GM12875 (cell line): ENCODE measurements at regions not wholly inside any gene's neighbourhood (a gene's known extent, or its start where the extent isn't known, plus 50 kb on each side); places are given as distances from the start of the nearest gene placed in this dataset.

Source experiments
- H3K4me3 ChIP-seq: one replicate; pipeline ENCODE4 v1.5.1; 2011; ENCODE audit warnings: low read depth, low read length, control low read depth
- TF ChIP-seq, protein P1 (sequence below): IDR thresholded peaks from 2 replicates; pipeline ENCODE4 v1.5.1; 2011; ENCODE audit warnings: low read depth, mild to moderate bottlenecking, control low read depth, inconsistent platforms, low read length, moderate library complexity, borderline replicate concordance; ENCODE audit not compliant: insufficient read depth

- TF ChIP-seq, protein P1, sequence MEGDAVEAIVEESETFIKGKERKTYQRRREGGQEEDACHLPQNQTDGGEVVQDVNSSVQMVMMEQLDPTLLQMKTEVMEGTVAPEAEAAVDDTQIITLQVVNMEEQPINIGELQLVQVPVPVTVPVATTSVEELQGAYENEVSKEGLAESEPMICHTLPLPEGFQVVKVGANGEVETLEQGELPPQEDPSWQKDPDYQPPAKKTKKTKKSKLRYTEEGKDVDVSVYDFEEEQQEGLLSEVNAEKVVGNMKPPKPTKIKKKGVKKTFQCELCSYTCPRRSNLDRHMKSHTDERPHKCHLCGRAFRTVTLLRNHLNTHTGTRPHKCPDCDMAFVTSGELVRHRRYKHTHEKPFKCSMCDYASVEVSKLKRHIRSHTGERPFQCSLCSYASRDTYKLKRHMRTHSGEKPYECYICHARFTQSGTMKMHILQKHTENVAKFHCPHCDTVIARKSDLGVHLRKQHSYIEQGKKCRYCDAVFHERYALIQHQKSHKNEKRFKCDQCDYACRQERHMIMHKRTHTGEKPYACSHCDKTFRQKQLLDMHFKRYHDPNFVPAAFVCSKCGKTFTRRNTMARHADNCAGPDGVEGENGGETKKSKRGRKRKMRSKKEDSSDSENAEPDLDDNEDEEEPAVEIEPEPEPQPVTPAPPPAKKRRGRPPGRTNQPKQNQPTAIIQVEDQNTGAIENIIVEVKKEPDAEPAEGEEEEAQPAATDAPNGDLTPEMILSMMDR, result no peak
- H3K4me3 ChIP-seq, result no peak overlapping the region
Observed at GRCh38 chr3:76765511-76765910, 274.4 kb upstream of the ROBO2 start.

- no peak overlapping the region for H3K4me3 ChIP-seq
- TF ChIP-seq, protein P1, result no peak
Observed at GRCh38 chr3:76768912-76769311, 271.0 kb upstream of the ROBO2 start.

GRCh38 chr3:76776927-76777326 is 263.0 kb upstream of the ROBO2 start:
- no peak overlapping the region for H3K4me3 ChIP-seq
- TF ChIP-seq, protein P1, result no peak

- TF ChIP-seq, protein P1, result no peak
- H3K4me3 ChIP-seq, result no peak overlapping the region
Observed at GRCh38 chr3:76788206-76788605, 251.7 kb upstream of the ROBO2 start.

DNA sequence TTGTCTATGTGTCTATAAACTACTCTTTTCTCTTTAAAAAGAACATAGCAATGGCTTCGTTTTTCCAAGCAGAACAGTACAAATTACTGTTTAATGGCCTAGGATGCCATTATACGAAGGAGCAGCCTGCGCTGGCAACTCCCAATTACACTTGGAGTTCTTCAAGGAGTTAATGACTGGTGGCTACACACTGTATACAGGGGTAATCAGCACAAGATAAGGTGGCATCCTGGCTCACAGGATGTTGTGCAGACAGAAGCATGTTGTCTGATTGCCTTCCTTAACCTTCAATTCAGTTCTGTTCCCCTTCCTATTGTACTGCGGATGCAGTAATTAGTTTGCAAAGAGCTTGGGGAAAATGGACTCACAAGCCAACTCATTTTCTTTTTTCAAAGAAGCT is 250.7 kb upstream of the ROBO2 start:
- TF ChIP-seq, protein P1, result no peak
- no peak overlapping the region for H3K4me3 ChIP-seq

DNA sequence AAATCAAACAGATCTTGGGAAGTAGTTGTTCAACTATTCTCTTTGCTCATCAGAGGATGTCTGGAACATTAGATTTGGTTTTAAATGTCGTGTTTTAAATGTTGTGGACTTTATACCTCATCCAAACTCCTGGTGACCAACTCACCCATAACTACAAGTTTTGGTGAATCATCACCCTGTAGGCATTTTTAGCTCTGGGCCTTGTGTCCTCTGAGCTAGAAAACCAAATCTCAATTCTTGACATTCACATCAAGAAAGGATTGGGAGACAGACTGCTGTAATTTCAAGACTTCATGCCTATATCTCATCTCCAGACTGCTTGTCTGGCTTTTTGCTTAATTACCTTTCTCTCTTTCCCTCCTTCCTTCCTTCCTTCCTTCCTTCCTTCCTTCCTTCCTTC is 228.5 kb upstream of the ROBO2 start:
- TF ChIP-seq, protein P1, result no peak
- H3K4me3 ChIP-seq, result no peak overlapping the region

- no peak overlapping the region for H3K4me3 ChIP-seq
Observed at GRCh38 chr3:76812649-76813242, 227.2 kb upstream of the ROBO2 start.

More at GRCh38 chr3:76812649-76813242, 227.2 kb upstream of the ROBO2 start:
- TF ChIP-seq, protein P1, result no peak
